HG02852 (cell line): ENCODE measurements at regions not wholly inside any gene's neighbourhood (a gene's known extent, or its start where the extent isn't known, plus 50 kb on each side); places are given as distances from the start of the nearest gene placed in this dataset.
"Not testable (repeated sequence)": the region's sequence is repeated elsewhere in the genome, so short reads cannot be mapped to it uniquely, and the experiment has no call there.

Experiments
- ATAC-seq: cut with Tn5 transposase; IDR thresholded peaks from one replicate; pipeline ENCODE4 v1.9.1; 2021; ENCODE audit warnings: mild to moderate bottlenecking, moderate library complexity; ENCODE audit not compliant: unreplicated experiment

- ATAC-seq, result no peak
These were observed 198.9 kb downstream of the ADCYAP1 start for GRCh38 chr18:1103537-1103936.

DNA sequence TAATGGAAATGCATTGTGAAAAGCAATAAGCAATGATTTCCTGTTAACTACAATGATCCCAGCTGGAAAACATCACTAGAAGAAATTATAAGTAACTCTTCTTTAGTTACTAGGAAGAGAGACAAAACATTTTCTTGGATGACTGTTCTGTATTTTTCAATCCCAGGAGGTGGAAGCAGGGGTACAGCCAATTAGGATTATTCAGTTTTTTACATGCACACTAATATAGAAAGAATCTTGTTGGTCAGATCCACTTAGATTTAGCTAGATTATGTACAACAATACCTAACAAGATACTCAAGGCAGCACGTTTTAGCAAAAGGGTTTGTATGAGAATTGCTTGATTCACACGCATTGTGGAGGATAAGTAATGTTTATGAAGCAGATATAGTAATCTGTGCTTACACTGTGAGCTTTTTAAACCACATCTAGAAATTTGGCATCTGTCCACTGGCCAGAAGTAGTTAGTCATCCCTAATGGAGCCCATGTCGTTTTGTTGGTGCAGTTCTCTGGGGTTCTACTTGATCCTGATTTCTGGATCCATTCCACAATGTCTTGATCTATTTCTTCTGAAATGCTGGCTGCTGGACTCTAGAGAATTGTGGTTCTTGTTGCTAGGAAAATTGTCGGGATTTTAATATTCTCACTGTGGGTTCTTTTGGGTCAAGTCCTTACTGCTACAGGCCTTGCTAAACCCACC, 199.7 kb downstream of the ADCYAP1 start:
- ATAC-seq, result no peak

DNA sequence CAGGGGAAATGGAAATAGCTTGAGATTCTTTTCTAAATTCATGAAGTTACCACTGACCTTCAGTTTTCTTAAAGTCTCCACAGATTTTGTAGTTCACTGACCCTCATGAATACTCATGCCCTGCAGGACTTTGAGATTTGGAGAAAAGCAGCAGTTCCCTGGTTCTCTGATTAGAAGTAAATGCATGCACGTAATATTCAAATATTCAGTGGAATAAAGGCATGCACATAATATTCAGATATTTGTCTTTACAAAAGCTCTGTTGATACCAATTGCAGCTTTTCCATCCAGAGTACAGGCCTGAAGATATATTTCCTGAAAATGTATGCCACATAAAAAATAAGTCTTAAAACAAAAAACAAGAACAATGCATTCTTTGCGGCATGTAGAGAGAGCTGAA, 219.8 kb downstream of the ADCYAP1 start:
- ATAC-seq, result no peak

DNA sequence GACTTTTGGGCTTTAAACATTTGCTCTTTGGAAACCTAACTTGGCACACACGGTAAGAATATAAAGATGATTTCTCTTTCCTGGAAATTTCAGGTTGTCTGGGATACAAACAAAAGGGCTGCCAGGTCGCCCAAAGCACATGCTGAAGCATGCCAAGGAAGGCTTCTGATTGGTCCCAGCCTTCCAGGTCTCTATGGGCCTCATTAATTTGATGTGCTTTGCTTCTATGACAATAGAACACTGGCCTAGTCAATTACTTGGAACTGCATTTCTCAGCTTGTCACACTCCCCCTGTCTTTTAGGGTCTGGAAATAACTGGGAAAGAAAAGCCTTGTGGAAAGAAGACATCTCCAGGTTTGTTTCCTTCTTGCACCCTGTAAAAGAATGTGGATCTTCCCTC, 228.9 kb downstream of the ADCYAP1 start:
- ATAC-seq, result no peak

- no peak for ATAC-seq
These were observed 243.1 kb downstream of the ADCYAP1 start for GRCh38 chr18:1147730-1148129.

DNA sequence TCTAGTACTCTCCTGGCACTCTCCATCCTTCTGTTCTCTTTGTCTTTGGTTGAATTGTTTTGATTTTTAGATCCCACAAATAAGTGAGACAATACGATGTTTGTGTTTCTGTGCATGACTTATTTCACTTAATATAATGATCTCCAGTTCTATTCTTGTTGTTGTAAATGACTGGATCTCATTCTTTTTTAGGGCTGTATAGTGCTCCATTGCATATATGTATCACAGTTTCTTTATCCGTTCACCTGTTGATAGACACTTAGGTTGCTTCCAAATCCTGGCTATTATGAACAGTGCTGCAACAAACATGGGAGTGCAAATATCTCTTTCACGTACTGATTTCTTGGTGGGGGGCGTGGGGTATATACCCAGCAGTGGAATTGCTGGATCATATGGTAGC, 245.0 kb downstream of the ADCYAP1 start:
- no peak for ATAC-seq

DNA sequence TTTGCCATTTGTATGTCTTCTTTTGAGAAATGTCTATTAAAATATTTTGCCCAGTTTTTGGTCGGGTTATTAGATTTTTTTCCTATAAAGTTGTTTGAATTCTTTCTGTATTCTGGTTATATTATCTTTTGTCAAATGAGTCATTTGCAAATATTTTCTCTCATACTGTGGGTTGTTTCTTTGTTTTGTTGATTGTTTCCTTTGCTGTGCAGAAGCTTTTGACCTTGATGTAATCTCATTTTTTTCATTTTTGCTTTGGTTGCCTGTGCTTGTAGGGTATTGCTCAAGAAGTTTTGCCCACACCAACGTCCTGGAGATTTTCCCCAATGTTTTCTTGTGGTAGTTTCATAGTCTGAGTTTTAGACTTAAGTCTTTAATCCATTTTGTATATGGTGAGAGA, 245.7 kb downstream of the ADCYAP1 start:
- no peak for ATAC-seq

GRCh38 chr18:1152958-1153357, 248.3 kb downstream of the ADCYAP1 start:
- ATAC-seq, result not testable (repeated sequence)

DNA sequence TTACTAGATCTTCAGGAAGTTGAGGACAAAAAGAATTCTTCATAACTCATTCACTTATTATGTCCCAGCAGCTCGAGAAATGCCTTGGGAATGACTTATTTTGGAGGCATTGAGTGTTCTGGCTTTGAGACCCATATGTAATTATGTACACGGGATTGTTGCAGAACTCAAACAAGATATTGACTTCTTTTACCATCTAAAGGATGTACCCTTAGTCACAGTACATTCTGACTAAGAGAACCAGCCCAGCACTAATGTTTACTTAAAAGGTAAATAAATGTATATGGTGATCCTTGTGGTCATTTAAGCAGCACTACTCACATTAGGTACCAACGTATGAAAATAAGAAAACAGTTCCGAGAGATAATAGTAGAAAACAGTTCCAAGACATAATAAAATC, 268.9 kb downstream of the ADCYAP1 start:
- no peak for ATAC-seq

GRCh38 chr18:1177232-1177631, 272.6 kb downstream of the ADCYAP1 start:
- ATAC-seq, result no peak

GRCh38 chr18:1191341-1191740, 286.7 kb downstream of the ADCYAP1 start:
- no peak for ATAC-seq

GRCh38 chr18:1213126-1213525, 308.5 kb downstream of the ADCYAP1 start:
- no peak for ATAC-seq

GRCh38 chr18:1222880-1223279, 318.2 kb downstream of the ADCYAP1 start:
- ATAC-seq, result no peak

DNA sequence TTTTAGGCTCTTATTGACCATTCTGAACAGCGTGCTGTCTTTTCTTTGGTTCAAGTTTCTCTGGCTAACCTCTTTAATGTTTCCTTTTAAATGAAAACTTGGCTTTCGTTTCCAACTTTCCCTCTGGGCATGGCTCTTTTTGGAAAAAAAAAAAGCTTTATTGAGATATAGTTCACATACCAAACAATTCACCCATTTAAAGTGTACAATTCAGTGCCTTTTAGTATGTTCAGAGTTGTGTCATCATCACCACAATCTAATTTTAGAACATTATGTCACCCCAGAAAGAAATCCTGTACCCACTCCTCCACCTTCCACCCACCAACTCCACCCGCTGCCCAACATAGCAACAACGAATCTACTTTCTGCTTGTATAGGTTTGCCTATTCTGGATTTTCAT, 322.4 kb downstream of the ADCYAP1 start:
- no peak for ATAC-seq

DNA sequence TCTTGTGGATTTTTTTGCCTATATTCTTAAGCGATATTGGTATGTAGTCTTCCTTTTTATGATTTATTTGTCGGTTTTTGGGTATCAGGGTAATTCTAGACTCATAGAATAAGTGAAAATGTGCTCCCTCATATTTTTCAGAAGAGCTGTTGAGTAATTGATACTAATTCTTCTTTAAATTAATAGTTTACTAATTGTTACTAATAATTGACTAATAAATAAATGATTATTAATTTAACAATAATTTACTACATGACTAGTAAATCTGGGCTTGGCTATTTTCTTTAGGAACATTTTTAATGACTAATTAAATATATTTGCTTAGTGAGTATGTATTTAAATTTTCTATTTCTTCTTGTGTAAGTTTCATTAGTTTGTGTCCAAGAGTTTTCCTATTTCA, 325.0 kb downstream of the ADCYAP1 start:
- no peak for ATAC-seq

GRCh38 chr18:1232867-1233266, 328.2 kb downstream of the ADCYAP1 start:
- no peak for ATAC-seq

- no peak for ATAC-seq
These were observed 336.0 kb downstream of the ADCYAP1 start for GRCh38 chr18:1240701-1241100.

DNA sequence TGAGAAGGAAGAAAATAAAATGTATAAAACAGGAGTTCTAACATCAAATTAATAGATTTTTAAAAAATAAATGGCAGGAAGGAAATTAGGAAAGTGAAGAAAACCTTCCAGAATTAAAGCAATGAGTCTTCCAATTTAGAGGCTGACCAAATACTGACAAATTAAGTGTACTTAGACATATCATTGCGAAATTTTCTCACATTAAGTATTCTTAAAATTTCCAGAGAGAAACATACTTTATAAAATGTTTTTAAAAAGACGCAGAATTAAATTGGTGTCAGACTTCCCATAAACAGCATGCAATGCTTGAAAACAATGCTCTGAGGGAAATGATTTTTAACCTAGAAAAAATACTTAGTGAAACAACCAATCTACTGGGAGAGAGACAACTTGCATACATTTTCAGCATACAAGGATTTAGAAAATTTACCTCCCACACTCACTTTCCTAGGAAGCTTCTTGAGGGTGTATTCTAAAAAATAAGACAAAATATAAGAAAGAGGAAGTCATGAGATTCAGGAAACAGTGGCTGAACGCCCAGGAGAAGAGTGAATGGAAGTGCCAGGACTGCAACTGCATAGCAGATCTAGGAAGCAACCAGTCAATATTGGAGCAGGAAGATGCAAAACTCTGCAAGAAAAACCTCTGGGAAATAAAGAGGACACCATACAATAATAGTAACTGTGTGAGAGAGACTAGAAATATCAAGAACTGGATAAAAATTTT, 339.9 kb downstream of the ADCYAP1 start:
- no peak for ATAC-seq

DNA sequence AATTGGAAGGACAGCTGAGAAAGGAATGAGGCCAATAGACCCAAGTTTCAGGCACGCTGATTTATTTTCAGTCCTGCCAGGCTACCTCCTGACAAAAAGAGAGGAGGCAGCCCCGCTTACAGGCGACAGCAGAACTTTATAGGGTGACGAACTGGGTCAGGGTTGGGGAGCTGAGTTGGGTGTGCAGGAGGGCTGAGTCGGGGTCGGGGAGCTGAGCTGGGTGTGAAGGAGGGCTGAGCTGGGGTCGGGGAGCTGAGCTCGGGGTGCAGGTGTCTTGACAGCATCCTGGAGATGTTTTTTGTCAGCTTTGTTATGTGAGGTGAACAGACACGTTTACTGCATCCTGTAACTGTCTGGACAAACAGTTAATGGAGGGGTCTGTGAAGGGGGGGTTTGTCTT, 342.2 kb downstream of the ADCYAP1 start:
- no peak for ATAC-seq

GRCh38 chr18:1252534-1252933, 347.9 kb downstream of the ADCYAP1 start:
- no peak for ATAC-seq

DNA sequence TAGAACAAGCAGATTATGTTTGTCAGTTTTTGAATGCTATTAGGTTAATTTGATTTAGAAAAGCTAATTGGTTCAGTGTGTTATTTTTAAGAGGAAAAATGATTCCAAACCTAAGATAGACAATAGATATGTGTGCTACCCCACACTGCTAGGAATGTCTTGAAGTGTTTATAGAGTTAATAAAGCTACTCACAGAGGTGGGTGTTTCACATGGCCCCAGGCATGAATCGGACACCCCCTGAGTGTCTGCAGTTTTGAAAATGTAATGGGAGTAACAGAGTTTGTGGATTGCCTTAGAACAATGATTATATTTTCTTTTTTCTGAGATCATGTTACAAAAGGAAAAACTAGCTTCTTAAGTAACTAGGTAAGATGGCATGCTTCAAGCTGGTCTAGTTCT, 348.3 kb downstream of the ADCYAP1 start:
- ATAC-seq, result no peak

- ATAC-seq, result no peak
These were observed 349.2 kb downstream of the ADCYAP1 start for GRCh38 chr18:1253827-1254226.

DNA sequence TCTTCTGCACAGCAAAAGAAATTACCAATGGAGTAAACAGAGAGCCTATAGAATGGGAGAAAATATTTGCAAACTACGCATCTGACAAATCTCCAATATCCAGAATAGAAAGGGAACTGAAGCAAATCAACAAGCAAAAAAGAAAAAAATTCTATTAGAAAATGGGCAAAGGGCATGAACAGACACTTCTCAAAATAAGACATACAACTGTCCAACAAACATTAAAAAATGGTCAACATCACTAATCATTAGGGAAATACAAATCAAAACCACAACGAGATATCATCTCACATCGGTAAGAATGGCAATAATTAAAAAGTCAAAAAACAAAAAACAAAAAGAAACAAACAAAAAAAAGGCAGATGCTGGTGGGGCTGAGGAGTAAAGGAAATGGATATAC, 356.4 kb downstream of the ADCYAP1 start:
- ATAC-seq, result no peak
